ENCODE measurements at regions not wholly inside any gene's neighbourhood (a gene's known extent, or its start where the extent isn't known, plus 50 kb on each side); places are given as distances from the start of the nearest gene placed in this dataset.

DNA sequence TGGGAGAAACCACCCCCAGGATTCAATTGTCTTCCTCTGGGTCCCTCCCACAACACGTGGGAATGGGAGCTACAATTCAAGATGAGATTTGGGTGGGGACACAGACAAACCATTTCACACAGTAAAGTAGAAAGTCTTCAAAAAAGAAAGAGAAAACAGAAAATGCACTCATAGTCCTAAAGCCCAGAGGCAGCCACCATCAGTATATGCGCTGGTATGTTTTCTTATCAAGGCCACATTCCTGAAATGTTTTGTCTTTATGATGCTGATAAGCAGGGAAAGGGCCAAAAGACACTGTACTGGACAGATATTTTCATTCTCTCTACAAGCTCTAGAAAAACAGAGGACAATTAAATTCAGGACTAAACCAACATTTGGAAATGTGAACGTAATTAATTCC is 375.8 kb upstream of the TSHZ3 start:
- no peak for DNase-seq
- in situ Hi-C loops (cut with MboI; ENCODE audit: low pct_ligation_motif_present in 1 of 4, low pct_unique_long_range_greater_than_20kb in 1 of 4, low sequenced_read_pairs in 3 of 4) (no loop called here), intact Hi-C loops (cut with DNase I; ENCODE audit: low total_unique reads) (no loop called here)
- Histone ChIP-seq H3K27me3 (no peaks in the 10 kb centered on the region), H3K9me3 (no peaks in the 10 kb centered on the region), H3K4me3 (no peak overlapping the region), H3K36me3 (no peaks in the 10 kb centered on the region), H3K27ac (no peak overlapping the region), H3K4me1 (no peaks in the 10 kb centered on the region)
- no peak for TF ChIP-seq CTCF (IDR thresholded peaks at IDR 0.05)
- 50 to 55% methylated on average over 1 to 3 of the region's 3 CpGs for WGBS, 2 donors (ENCODE audit: low coverage in 1 of 2)

- no peak overlapping the region for H3K27ac ChIP-seq
- H3K4me3 ChIP-seq: no peak overlapping the region
- WGBS, 2 donors (ENCODE audit: low coverage in 1 of 2): 64 to 85% methylated on average over 6 to 10 of the region's 10 CpGs
- H3K9me3 ChIP-seq: no peaks in the 10 kb centered on the region
- H3K27me3 ChIP-seq: no peaks in the 10 kb centered on the region
- in situ Hi-C loops (cut with MboI; ENCODE audit: low pct_ligation_motif_present in 1 of 4, low pct_unique_long_range_greater_than_20kb in 1 of 4, low sequenced_read_pairs in 3 of 4): no loop called here
- no peaks in the 10 kb centered on the region for H3K36me3 ChIP-seq
- intact Hi-C loops (cut with DNase I; ENCODE audit: low total_unique reads): no loop called here
- no peak for DNase-seq
- TF ChIP-seq POLR2A (IDR thresholded peaks at IDR 0.05) (no peak), EP300 (IDR thresholded peaks at IDR 0.05; ENCODE audit: low read depth) (no peak), CTCF (IDR thresholded peaks at IDR 0.05) (no peak), POLR2AphosphoS5 (IDR thresholded peaks at IDR 0.05) (no peak)
- no peaks in the 10 kb centered on the region for H3K4me1 ChIP-seq
These were observed 378.3 kb upstream of the TSHZ3 start for GRCh38 chr19:31727536-31727935.

DNA sequence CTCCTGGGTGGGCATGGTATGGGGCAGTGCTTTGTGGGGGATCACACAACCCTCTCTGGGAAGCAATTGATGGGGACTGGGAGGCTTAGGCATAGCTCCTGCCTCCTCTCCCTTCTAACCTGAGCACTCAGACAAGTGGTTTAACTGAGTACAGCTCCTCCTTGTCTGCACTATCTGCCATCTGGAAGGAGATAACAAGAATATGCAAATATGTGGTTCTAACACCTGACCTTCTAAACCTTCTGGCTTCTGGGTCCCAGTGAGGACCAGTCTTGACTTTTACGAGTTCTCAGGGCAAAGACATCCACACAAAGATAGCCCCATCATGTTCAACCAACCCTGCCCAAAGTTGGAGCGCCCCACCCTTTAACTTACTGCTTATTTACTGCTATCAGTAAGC is 381.0 kb upstream of the TSHZ3 start:
- H3K36me3 ChIP-seq: no peaks in the 10 kb centered on the region
- DNase-seq: no peak

GRCh38 chr19:31733591-31733990 is 384.4 kb upstream of the TSHZ3 start:
- no peak overlapping the region for H3K27ac ChIP-seq
- intact Hi-C loops (cut with DNase I; ENCODE audit: low total_unique reads): no loop called here
- H3K36me3 ChIP-seq: no peaks in the 10 kb centered on the region
- TF ChIP-seq POLR2A (IDR thresholded peaks at IDR 0.05): no peak
- TF ChIP-seq POLR2AphosphoS5 (IDR thresholded peaks at IDR 0.05): no peak
- no peak for TF ChIP-seq CTCF (IDR thresholded peaks at IDR 0.05)
- no peak for TF ChIP-seq EP300 (IDR thresholded peaks at IDR 0.05; ENCODE audit: low read depth)
- in situ Hi-C loops (cut with MboI; ENCODE audit: low pct_ligation_motif_present in 1 of 4, low pct_unique_long_range_greater_than_20kb in 1 of 4, low sequenced_read_pairs in 3 of 4): no loop called here
- WGBS, 2 donors (ENCODE audit: low coverage in 1 of 2): 80 to 94% methylated on average over 4 to 6 of the region's 8 CpGs
- no peak for DNase-seq
- H3K4me1 ChIP-seq: no peaks in the 10 kb centered on the region
- no peaks in the 10 kb centered on the region for H3K27me3 ChIP-seq
- H3K9me3 ChIP-seq: no peaks in the 10 kb centered on the region
- no peak overlapping the region for H3K4me3 ChIP-seq

More for the DNA sequence above, 381.0 kb upstream of the TSHZ3 start:
- WGBS, 2 donors (ENCODE audit: low coverage in 1 of 2): 71% methylated on average over 1 to 2 of the region's 2 CpGs
- Histone ChIP-seq H3K4me3 (no peak overlapping the region), H3K27ac (no peak overlapping the region), H3K27me3 (no peaks in the 10 kb centered on the region), H3K4me1 (no peaks in the 10 kb centered on the region), H3K9me3 (no peaks in the 10 kb centered on the region)
- TF ChIP-seq POLR2A (IDR thresholded peaks at IDR 0.05) (no peak), EP300 (IDR thresholded peaks at IDR 0.05; ENCODE audit: low read depth) (no peak), CTCF (IDR thresholded peaks at IDR 0.05) (no peak), POLR2AphosphoS5 (IDR thresholded peaks at IDR 0.05) (no peak)
- intact Hi-C loops (cut with DNase I; ENCODE audit: low total_unique reads): no loop called here
- in situ Hi-C loops (cut with MboI; ENCODE audit: low pct_ligation_motif_present in 1 of 4, low pct_unique_long_range_greater_than_20kb in 1 of 4, low sequenced_read_pairs in 3 of 4): no loop called here

Measured in transverse colon (tissue), 4 donors.